ENCODE measurements at regions not wholly inside any gene's neighbourhood (a gene's known extent, or its start where the extent isn't known, plus 50 kb on each side); places are given as distances from the start of the nearest gene placed in this dataset.

GRCh38 chr15:81567924-81568323 lies 193.9 kb upstream of the TMC3 start:
- no peaks in the 10 kb centered on the region for H3K4me1 ChIP-seq
- DNase-seq (no peak), ATAC-seq (no peak)
- TF ChIP-seq CTCF (IDR thresholded peaks at IDR 0.05) (no peak), POLR2A (IDR thresholded peaks at IDR 0.05) (no peak)
- H3K27me3 ChIP-seq: no peaks in the 10 kb centered on the region
- no peak overlapping the region for H3K27ac ChIP-seq
- no peaks in the 10 kb centered on the region for H3K36me3 ChIP-seq (replicated peaks in 1 of 2; ENCODE audit: insufficient read depth in 1 of 2, low read depth in 2 of 2)
- H3K4me3 ChIP-seq: no peak overlapping the region
- 70 to 71% methylated on average over 4 of the region's 4 CpGs for WGBS, 2 donors
- no peaks in the 10 kb centered on the region for H3K9me3 ChIP-seq
- intact Hi-C loops (cut with DNase I): no loop called here

DNA sequence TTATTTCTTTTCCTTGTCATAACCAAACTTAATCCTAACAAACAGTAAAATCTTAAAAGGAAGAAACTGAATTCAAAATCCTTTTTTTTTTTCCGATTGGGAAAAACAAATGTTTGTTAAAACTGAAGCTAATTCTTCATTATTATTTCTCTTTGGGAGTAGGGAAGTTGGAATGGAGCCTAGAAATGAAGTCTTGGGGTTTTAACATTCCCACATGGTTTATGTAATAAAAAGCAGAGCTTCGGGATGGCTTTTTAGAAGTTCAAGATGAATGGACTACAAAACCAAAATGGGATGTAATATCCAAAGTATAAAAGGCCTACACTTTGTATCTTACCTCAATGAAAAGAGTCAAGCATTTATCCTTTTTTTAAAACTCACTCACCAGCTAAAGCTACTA lies 189.0 kb upstream of the TMC3 start:
- WGBS, 2 donors: 69 to 71% methylated on average over 2 of the region's 2 CpGs
- no peak overlapping the region for H3K4me3 ChIP-seq
- no peak overlapping the region for H3K27ac ChIP-seq
- H3K9me3 ChIP-seq: no peaks in the 10 kb centered on the region
- H3K4me1 ChIP-seq: no peaks in the 10 kb centered on the region
- ATAC-seq: no peak
- no peaks in the 10 kb centered on the region for H3K27me3 ChIP-seq
- intact Hi-C loops (cut with DNase I): no loop called here
- TF ChIP-seq POLR2A (IDR thresholded peaks at IDR 0.05) (no peak), CTCF (IDR thresholded peaks at IDR 0.05) (no peak)
- no peaks in the 10 kb centered on the region for H3K36me3 ChIP-seq (replicated peaks in 1 of 2; ENCODE audit: insufficient read depth in 1 of 2, low read depth in 2 of 2)
- no peak for DNase-seq

DNA sequence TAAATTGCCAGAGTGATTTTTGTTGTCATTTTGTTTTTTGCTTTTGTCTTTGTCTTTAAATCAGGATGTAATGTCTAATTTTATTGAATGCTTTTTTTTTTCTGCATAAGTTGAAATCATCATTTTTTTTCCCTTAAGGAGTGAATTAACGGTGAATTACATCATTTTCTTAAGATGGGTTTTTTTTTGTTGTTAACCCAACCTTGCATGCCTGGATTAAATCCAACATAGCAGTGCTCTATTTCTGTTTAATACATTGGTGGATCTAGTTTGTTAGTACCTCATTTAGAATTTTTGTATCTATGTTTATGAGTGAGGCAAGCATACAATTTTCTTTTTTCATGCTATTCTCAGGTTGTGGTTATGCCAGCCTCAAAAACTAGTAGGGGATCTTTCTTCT lies 186.4 kb upstream of the TMC3 start:
- ATAC-seq (no peak), DNase-seq (no peak)
- Histone ChIP-seq H3K27ac (no peak overlapping the region), H3K4me1 (no peaks in the 10 kb centered on the region), H3K4me3 (no peak overlapping the region), H3K27me3 (no peaks in the 10 kb centered on the region), H3K36me3 (replicated peaks in 1 of 2; ENCODE audit: insufficient read depth in 1 of 2, low read depth in 2 of 2) (no peaks in the 10 kb centered on the region), H3K9me3 (no peaks in the 10 kb centered on the region)
- intact Hi-C loops (cut with DNase I): no loop called here
- TF ChIP-seq CTCF (IDR thresholded peaks at IDR 0.05) (no peak), POLR2A (IDR thresholded peaks at IDR 0.05) (no peak)
- 91 to 93% methylated on average over 1 of the region's 1 CpG for whole genome bisulfite sequencing, 2 donors

- no peak for DNase-seq
- no peaks in the 10 kb centered on the region for H3K4me1 ChIP-seq
- no peaks in the 10 kb centered on the region for H3K36me3 ChIP-seq (replicated peaks in 1 of 2; ENCODE audit: insufficient read depth in 1 of 2, low read depth in 2 of 2)
- WGBS, 2 donors: 74 to 81% methylated on average over 2 of the region's 2 CpGs
- TF ChIP-seq POLR2A (IDR thresholded peaks at IDR 0.05): no peak
- no peak for TF ChIP-seq CTCF (IDR thresholded peaks at IDR 0.05)
- H3K27me3 ChIP-seq: no peaks in the 10 kb centered on the region
- no peak for ATAC-seq
- intact Hi-C loops (cut with DNase I): no loop called here
- no peaks in the 10 kb centered on the region for H3K9me3 ChIP-seq
- H3K27ac ChIP-seq: no peak overlapping the region
- no peak overlapping the region for H3K4me3 ChIP-seq
Observed at GRCh38 chr15:81558056-81558455, 184.0 kb upstream of the TMC3 start.

DNA sequence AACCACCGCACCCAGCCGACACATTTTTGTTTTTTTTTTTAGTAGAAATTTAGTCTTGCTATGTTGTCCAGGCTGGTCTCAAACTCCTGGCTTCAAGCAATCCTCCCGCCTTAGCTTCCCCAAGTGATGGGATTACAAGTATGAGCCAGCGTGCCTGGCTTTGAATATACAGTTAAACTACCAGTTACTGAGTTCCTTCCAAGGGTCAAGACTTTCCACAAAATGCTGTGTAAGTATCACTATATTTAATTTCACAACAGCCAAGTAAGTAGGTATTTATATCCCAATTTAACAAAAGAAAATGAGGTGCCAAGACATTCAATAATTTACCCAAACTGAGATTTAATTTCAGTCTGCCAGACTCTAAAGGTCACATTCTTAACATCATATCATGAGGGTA lies 181.3 kb upstream of the TMC3 start:
- Histone ChIP-seq H3K27ac (no peak overlapping the region), H3K9me3 (no peaks in the 10 kb centered on the region), H3K27me3 (no peaks in the 10 kb centered on the region), H3K36me3 (replicated peaks in 1 of 2; ENCODE audit: insufficient read depth in 1 of 2, low read depth in 2 of 2) (no peaks in the 10 kb centered on the region), H3K4me1 (no peaks in the 10 kb centered on the region), H3K4me3 (no peak overlapping the region)
- WGBS, 2 donors: 89 to 95% methylated on average over 4 of the region's 4 CpGs
- no peak for DNase-seq
- ATAC-seq: no peak
- TF ChIP-seq POLR2A (IDR thresholded peaks at IDR 0.05) (no peak), CTCF (IDR thresholded peaks at IDR 0.05) (no peak)
- intact Hi-C loops (cut with DNase I): no loop called here
